SK-N-SH (cell line): ENCODE measurements at regions not wholly inside any gene's neighbourhood (a gene's known extent, or its start where the extent isn't known, plus 50 kb on each side); places are given as distances from the start of the nearest gene placed in this dataset.
A peak's percentile ranks its signal among the peaks of the same experiment; 100 is the strongest.

ENCODE experiments used
- CTCF ChIA-PET: fragments of 300-600, 350-600 bp; formaldehyde crosslinking; extraction: SDS; loops from one replicate; lab custom pipeline; 2021; lab: Yijun Ruan, JAX
- POLR2A ChIA-PET: fragments of 350-600 bp; sonication (Branson Sonifier 250); formaldehyde crosslinking; extraction: SDS; loops from one replicate; lab custom pipeline; 2020; ENCODE audit warnings: antibody characterized with exemption, inconsistent platforms; lab: Yijun Ruan, JAX
- DNase-seq: peaks from one replicate; pipeline ENCODE4 v3.0.0; 2012
- H2AFZ ChIP-seq: fragments of 200-600 bp; sonication (generic); 2 replicates; pipeline ENCODE4 v1.8.1; 2016; ENCODE audit warnings: antibody characterized with exemption, mild to moderate bottlenecking, low read depth
- H3F3A ChIP-seq: fragments of 200-600 bp; sonication (generic); replicated peaks from 2 replicates; pipeline ENCODE3; 2016; ENCODE audit warnings: antibody characterized with exemption, mild to moderate bottlenecking; ENCODE audit not compliant: insufficient read depth
- H3K27ac ChIP-seq, 2 experiments: fragments of 200-500 bp in 1 of 2; fragments of 200-600 bp in 1 of 2; sonication (Bioruptor generic) in 1 of 2; sonication (generic), shearing (Covaris generic) in 1 of 2; 2 replicates each; pipeline versions ENCODE4 v1.5.1 to v1.6.1; 2014 to 2016; ENCODE audit warnings: low read depth in 2 of 2, inconsistent platforms in 1 of 2, low read length in 1 of 2, mild to moderate bottlenecking in 1 of 2, mixed read lengths in 1 of 2
- H3K27me3 ChIP-seq: fragments of 200-600 bp; sonication (generic), shearing (Covaris generic); 2 replicates; pipeline ENCODE4 v1.6.1; 2016; ENCODE audit warnings: mixed run types; ENCODE audit not compliant: insufficient read depth
- H3K36me3 ChIP-seq, 2 experiments: fragments of 200-500 bp in 1 of 2; fragments of 200-600 bp in 1 of 2; sonication (Bioruptor generic) in 1 of 2; sonication (generic) in 1 of 2; replicated peaks in 1 of 2; 2 replicates each; pipeline versions ENCODE3 to v1.5.1; 2014 to 2016; ENCODE audit warnings: low read length in 1 of 2, mild to moderate bottlenecking in 1 of 2; ENCODE audit not compliant: insufficient read depth in 2 of 2, control insufficient read depth in 1 of 2
- H3K4me1 ChIP-seq, 2 experiments: fragments of 200-500 bp in 1 of 2; fragments of 200-600 bp in 1 of 2; sonication (Bioruptor generic) in 1 of 2; sonication (generic), shearing (Covaris generic) in 1 of 2; 2 replicates each; pipeline versions ENCODE4 v1.5.1 to v1.6.1; 2014 to 2016; ENCODE audit warnings: low read depth in 1 of 2, low read length in 1 of 2, mixed run types in 1 of 2; ENCODE audit not compliant: insufficient read depth in 2 of 2, control insufficient read depth in 1 of 2
- H3K4me2 ChIP-seq: fragments of 200-600 bp; sonication (generic), shearing (Covaris generic); 2 replicates; pipeline ENCODE4 v1.6.1; 2017; ENCODE audit warnings: mixed run types
- H3K4me3 ChIP-seq, 2 experiments: fragments of 200-500 bp in 1 of 2; fragments of 200-600 bp in 1 of 2; sonication (Bioruptor generic) in 1 of 2; sonication (generic), shearing (Covaris generic) in 1 of 2; 2 replicates each; pipeline versions ENCODE4 v1.5.1 to v1.8.1; 2014 to 2016; ENCODE audit warnings: low read depth in 2 of 2, inconsistent platforms in 1 of 2, low read length in 1 of 2, mild to moderate bottlenecking in 1 of 2, mixed read lengths in 1 of 2, moderate library complexity in 1 of 2
- H3K79me2 ChIP-seq: fragments of 200-600 bp; sonication (generic); 2 replicates; pipeline ENCODE4 v1.8.1; 2017; ENCODE audit warnings: mild to moderate bottlenecking; ENCODE audit not compliant: insufficient read depth
- H3K9ac ChIP-seq: fragments of 200-600 bp; sonication (generic); 2 replicates; pipeline ENCODE4 v1.6.1; 2017; ENCODE audit warnings: mixed run types
- H3K9me2 ChIP-seq: fragments of 200-600 bp; sonication (generic); 2 replicates; pipeline ENCODE4 v1.6.1; 2017; ENCODE audit warnings: mixed run types
- H3K9me3 ChIP-seq: fragments of 200-600 bp; sonication (generic); 2 replicates; pipeline ENCODE4 v1.6.1; 2017; ENCODE audit warnings: mixed run types, mild to moderate bottlenecking, moderate library complexity
- H4K20me1 ChIP-seq: fragments of 200-600 bp; sonication (generic); 2 replicates; pipeline ENCODE4 v1.6.1; 2017; ENCODE audit warnings: mild to moderate bottlenecking, mixed run types; ENCODE audit not compliant: insufficient read depth
- CTCF ChIP-seq: fragments of 200-600 bp; sonication (generic); IDR thresholded peaks from 2 replicates; pipeline ENCODE4 v1.6.1; 2017; ENCODE audit warnings: antibody characterized with exemption, mild to moderate bottlenecking, moderate library complexity
- ELF1 ChIP-seq: IDR thresholded peaks from 2 replicates; pipeline ENCODE4 v1.4.0; 2012
- EP300 ChIP-seq, 2 experiments: IDR thresholded peaks; 2 replicates each; pipeline versions ENCODE4 v1.4.0 to v1.6.1; 2012; ENCODE audit warnings: borderline replicate concordance in 1 of 2, low read depth in 1 of 2, low read length in 1 of 2
- EZH2phosphoT487 ChIP-seq: fragments of 200-600 bp; sonication (generic); IDR thresholded peaks from 2 replicates; pipeline ENCODE4 v1.6.1; 2017; ENCODE audit warnings: low read depth, mixed run types, mild to moderate bottlenecking, antibody characterized with exemption, moderate library complexity, borderline replicate concordance
- FOSL2 ChIP-seq: IDR thresholded peaks from 2 replicates; pipeline ENCODE4 v1.4.0; 2012; ENCODE audit warnings: low read depth, mild to moderate bottlenecking, moderate library complexity, borderline replicate concordance
- FOXJ3 ChIP-seq: sonication (generic); formaldehyde crosslinking; IDR thresholded peaks from 2 replicates; pipeline ENCODE4 v1.5.1; 2020; ENCODE audit warnings: mild to moderate bottlenecking, missing genetic modification reagents
- FOXM1 ChIP-seq: IDR thresholded peaks from 2 replicates; pipeline ENCODE4 v1.4.0; 2012; ENCODE audit warnings: low read depth, mild to moderate bottlenecking
- GABPA ChIP-seq: IDR thresholded peaks from 2 replicates; pipeline ENCODE4 v1.4.0; 2012; ENCODE audit warnings: low read depth, mild to moderate bottlenecking
- IRF3 ChIP-seq: fragments of 150-350 bp; IDR thresholded peaks from 2 replicates; pipeline ENCODE4 v1.6.1; 2016; ENCODE audit warnings: mild to moderate bottlenecking, low read depth, low read length
- JUND ChIP-seq: IDR thresholded peaks from 2 replicates; pipeline ENCODE4 v1.4.0; 2012
- MAX ChIP-seq: IDR thresholded peaks from 2 replicates; pipeline ENCODE4 v1.4.0; 2012; ENCODE audit warnings: low read depth
- MEF2A ChIP-seq: IDR thresholded peaks from 2 replicates; pipeline ENCODE4 v1.4.0; 2012; ENCODE audit warnings: low read depth, borderline replicate concordance
- MXI1 ChIP-seq: IDR thresholded peaks from 2 replicates; pipeline ENCODE4 v1.6.1; 2012; ENCODE audit warnings: mild to moderate bottlenecking, low read depth, low read length, improper control_type of control experiment
- NFIC ChIP-seq: IDR thresholded peaks from 2 replicates; pipeline ENCODE4 v1.4.0; 2012; ENCODE audit warnings: borderline replicate concordance
- NRF1 ChIP-seq: IDR thresholded peaks from 2 replicates; pipeline ENCODE4 v1.6.1; 2012; ENCODE audit warnings: low read depth, mild to moderate bottlenecking, low read length
- RAD21 ChIP-seq: IDR thresholded peaks from 2 replicates; pipeline ENCODE4 v1.6.1; 2012; ENCODE audit warnings: mild to moderate bottlenecking, low read length
- RCOR1 ChIP-seq: fragments of 150-350 bp; IDR thresholded peaks from 2 replicates; pipeline ENCODE4 v1.6.1; 2017; ENCODE audit warnings: antibody characterized with exemption, low read length
- REST ChIP-seq: IDR thresholded peaks from 2 replicates; pipeline ENCODE4 v1.6.1; 2012; ENCODE audit warnings: mild to moderate bottlenecking, low read depth, low read length, moderate library complexity
- RFX5 ChIP-seq: IDR thresholded peaks from 2 replicates; pipeline ENCODE4 v1.6.1; 2012; ENCODE audit warnings: mild to moderate bottlenecking, improper control_type of control experiment, low read length
- RXRA ChIP-seq: IDR thresholded peaks from 2 replicates; pipeline ENCODE4 v1.4.0; 2012; ENCODE audit warnings: low read depth, mild to moderate bottlenecking, borderline replicate concordance
- SIN3A ChIP-seq: IDR thresholded peaks from 2 replicates; pipeline ENCODE4 v1.6.1; 2012; ENCODE audit warnings: low read depth, mild to moderate bottlenecking, low read length, moderate library complexity, borderline replicate concordance
- SMC3 ChIP-seq: IDR thresholded peaks from 2 replicates; pipeline ENCODE4 v1.6.1; 2012; ENCODE audit warnings: low read depth, low read length, improper control_type of control experiment
- TCF12 ChIP-seq: IDR thresholded peaks from 2 replicates; pipeline ENCODE4 v1.4.0; 2012
- TEAD4 ChIP-seq: IDR thresholded peaks from 2 replicates; pipeline ENCODE4 v1.4.0; 2012; ENCODE audit warnings: mild to moderate bottlenecking, borderline replicate concordance; ENCODE audit not compliant: insufficient read depth
- USF2 ChIP-seq: fragments of 150-350 bp; IDR thresholded peaks from 2 replicates; pipeline ENCODE4 v1.6.1; 2017; ENCODE audit warnings: antibody characterized with exemption, low read length, low read depth, borderline replicate concordance
- ZBTB33 ChIP-seq: IDR thresholded peaks from 2 replicates; pipeline ENCODE4 v1.4.0; 2012; ENCODE audit warnings: low read depth, borderline replicate concordance
- WGBS: methylation state at CpG from one replicate; pipeline ENCODE4 v1.1.6; 2017; ENCODE audit warnings: low lambda C conversion rate; 5-methylcytosine and 5-hydroxymethylcytosine counted together

- POLR2A ChIA-PET, result no interaction called here
- CTCF ChIA-PET, result interaction anchor here (1.9 kb wide), 1 partner anchor 15 kb away, joined by 4 read pairs; no protein-coding TSS in a partner anchor
- Histone ChIP-seq H4K20me1 (no peaks in the 10 kb centered on the region), H3K79me2 (no peaks in the 10 kb centered on the region), H3K27ac (peak overlapping the region in 1 of 2 experiments; percentile 88; a peak in 2 of 4 replicates), H3K4me3 (no peak overlapping the region), H3K4me2 (peak overlapping the region; percentile 17; the same call in 1 of the 2 replicates), H3K9me3 (no peaks in the 10 kb centered on the region), H3F3A (peaks cover 56% of the 10 kb centered on the region), H3K9me2 (no peaks in the 10 kb centered on the region), H3K4me1 (peaks cover 0 to 33% of the 10 kb centered on the region in 2 experiments; a peak in 3 of 4 replicates), H3K36me3 (no peaks in the 10 kb centered on the region), H3K9ac (peak overlapping the region; percentile 7; the same call in 1 of the 2 replicates), H2AFZ (no peak overlapping the region), H3K27me3 (no peaks in the 10 kb centered on the region)
- no peak for DNase-seq
- 5% methylated on average over 1 of the region's 1 CpG for WGBS
- TF ChIP-seq RXRA, result peak; percentile 54; the same call in 1 of the 2 replicates
- TF ChIP-seq MXI1, result no peak
- no peak for TF ChIP-seq ZBTB33
- no peak for TF ChIP-seq ELF1
- TF ChIP-seq CTCF, result no peak
- peak; percentile 41; the same call in 1 of the 2 replicates for TF ChIP-seq MAX
- TF ChIP-seq EP300 (IDR thresholded peaks at IDR 0.05; ENCODE audit: borderline replicate concordance in 1 of 2, low read depth in 1 of 2, low read length in 1 of 2), result peak in 1 of 2 experiments; percentile 89; a peak in 2 of 4 replicates
- TF ChIP-seq RFX5, result no peak
- TF ChIP-seq TCF12, result peak; percentile 93
- no peak for TF ChIP-seq IRF3
- no peak for TF ChIP-seq SMC3
- TF ChIP-seq USF2, result no peak
- peak; percentile 88 for TF ChIP-seq FOSL2
- TF ChIP-seq NFIC, result peak; percentile 68
- no peak for TF ChIP-seq SIN3A
- no peak for TF ChIP-seq RAD21
- TF ChIP-seq MEF2A, result no peak
- no peak; the same call in 1 of the 2 replicates for TF ChIP-seq GABPA
- TF ChIP-seq RCOR1, result no peak
- no peak for TF ChIP-seq FOXM1
- no peak for TF ChIP-seq REST
- TF ChIP-seq TEAD4, result peak; percentile 74
- no peak for TF ChIP-seq NRF1
- TF ChIP-seq FOXJ3, result no peak
- TF ChIP-seq EZH2phosphoT487, result no peak
- TF ChIP-seq JUND, result peak; percentile 72
Observed at GRCh38 chr10:108789919-108790318, 1133.4 kb downstream of the XPNPEP1 start.
